ENCODE measurements at regions not wholly inside any gene's neighbourhood (a gene's known extent, or its start where the extent isn't known, plus 50 kb on each side); places are given as distances from the start of the nearest gene placed in this dataset.

- no peak for DNase-seq
These were observed 587.6 kb downstream of the NPHP4 start for GRCh38 chr1:5404412-5405203.

GRCh38 chr1:5403935-5404334 is 588.3 kb downstream of the NPHP4 start:
- DNase-seq: no peak

GRCh38 chr1:5402618-5403017 is 589.6 kb downstream of the NPHP4 start:
- DNase-seq: no peak

GRCh38 chr1:5399771-5400170 is 592.5 kb downstream of the NPHP4 start:
- DNase-seq: no peak

GRCh38 chr1:5396593-5396992 is 595.6 kb downstream of the NPHP4 start:
- DNase-seq: no peak

- DNase-seq: no peak
These were observed 598.1 kb downstream of the NPHP4 start for GRCh38 chr1:5394111-5394510.

- DNase-seq: no peak
These were observed 598.6 kb downstream of the NPHP4 start for GRCh38 chr1:5393603-5394002.

GRCh38 chr1:5393146-5393545 is 599.1 kb downstream of the NPHP4 start:
- DNase-seq: no peak

GRCh38 chr1:5391725-5392124 is 600.5 kb downstream of the NPHP4 start:
- DNase-seq: no peak

- no peak for DNase-seq
These were observed 601.7 kb downstream of the NPHP4 start for GRCh38 chr1:5390504-5390903.

GRCh38 chr1:5389101-5389885 is 602.9 kb downstream of the NPHP4 start:
- no peak for DNase-seq

- no peak for DNase-seq
These were observed 603.6 kb downstream of the NPHP4 start for GRCh38 chr1:5388622-5389021.

GRCh38 chr1:5386371-5386770 is 605.9 kb downstream of the NPHP4 start:
- DNase-seq: no peak

- no peak for DNase-seq
These were observed 606.3 kb downstream of the NPHP4 start for GRCh38 chr1:5385956-5386355.

GRCh38 chr1:5385096-5385799 is 607.0 kb downstream of the NPHP4 start:
- DNase-seq: no peak

- no peak for DNase-seq
These were observed 610.7 kb downstream of the NPHP4 start for GRCh38 chr1:5381491-5381890.

- DNase-seq: no peak
These were observed 613.0 kb downstream of the NPHP4 start for GRCh38 chr1:5379176-5379759.

- DNase-seq: no peak
These were observed 615.5 kb downstream of the NPHP4 start for GRCh38 chr1:5376538-5377247.

- DNase-seq: no peak
These were observed 616.7 kb downstream of the NPHP4 start for GRCh38 chr1:5375481-5375880.

- DNase-seq: no peak
These were observed 618.0 kb downstream of the NPHP4 start for GRCh38 chr1:5374192-5374591.

GRCh38 chr1:5373281-5373680 is 618.9 kb downstream of the NPHP4 start:
- no peak for DNase-seq

- no peak for DNase-seq
These were observed 621.0 kb downstream of the NPHP4 start for GRCh38 chr1:5371270-5371669.

- no peak for DNase-seq
These were observed 621.9 kb downstream of the NPHP4 start for GRCh38 chr1:5370311-5370710.

Data from NCI-H1694 treated with DMSO at 0.1 percent for 48 hours (cell line).